Panc1 (cell line): ENCODE measurements at regions not wholly inside any gene's neighbourhood (a gene's known extent, or its start where the extent isn't known, plus 50 kb on each side); places are given as distances from the start of the nearest gene placed in this dataset.
"Not testable (repeated sequence)": the region's sequence is repeated elsewhere in the genome, so short reads cannot be mapped to it uniquely, and the experiment has no call there.

ENCODE experiments used
- ATAC-seq: fragments of 200-7000 bp; cut with Tn5 transposase; 2 replicates; pipeline ENCODE4 v1.9.1; 2020; ENCODE audit warnings: mild to moderate bottlenecking, moderate library complexity
- BruUV-seq: library from RNA; stranded (reverse); fragments of 400-500 nt; replicated peaks from 2 replicates; lab custom pipeline; 2021; lab: Mats Ljungman, UMichigan
- CTCF ChIA-PET: fragments of 300-600 bp; sonication (Branson Sonifier 250); formaldehyde crosslinking; loops from one replicate; lab custom pipeline; 2022; ENCODE audit warnings: antibody characterized with exemption; lab: Charles Lee
- POLR2A ChIA-PET: fragments of 300-600 bp; sonication (Branson Sonifier 250); formaldehyde crosslinking; loops from one replicate; lab custom pipeline; 2022; ENCODE audit warnings: antibody characterized with exemption; lab: Charles Lee
- DNase-seq: peaks from one replicate; pipeline ENCODE4 v3.0.0-alpha.2; 2010; ENCODE audit warnings: low read depth, low spot score
- H3K27ac ChIP-seq: 2 replicates; pipeline ENCODE4 v1.5.1; 2011; ENCODE audit warnings: mild to moderate bottlenecking, low read length, inconsistent platforms
- H3K27me3 ChIP-seq: fragments of 200-500 bp; sonication (Bioruptor generic); 2 replicates; pipeline ENCODE4 v1.6.0; 2014; ENCODE audit warnings: low read length, inconsistent platforms; ENCODE audit not compliant: control insufficient read depth, insufficient read depth
- H3K36me3 ChIP-seq: fragments of 200-500 bp; sonication (Bioruptor generic); 2 replicates; pipeline ENCODE4 v1.5.1; 2014; ENCODE audit warnings: inconsistent platforms, mild to moderate bottlenecking, low read length, moderate library complexity; ENCODE audit not compliant: control insufficient read depth, insufficient read depth
- H3K4me1 ChIP-seq: 2 replicates; pipeline ENCODE4 v1.5.1; 2011; ENCODE audit warnings: inconsistent platforms, mild to moderate bottlenecking, low read length, moderate library complexity; ENCODE audit not compliant: control insufficient read depth, insufficient read depth
- H3K4me3 ChIP-seq, 2 experiments: 2 replicates each; pipeline ENCODE4 v1.5.1; 2011 to 2012; ENCODE audit warnings: low read depth in 2 of 2, low read length in 2 of 2, mild to moderate bottlenecking in 2 of 2, inconsistent platforms in 1 of 2, moderate library complexity in 1 of 2
- H3K9me3 ChIP-seq: fragments of 200-500 bp; sonication (Bioruptor generic); 2 replicates; pipeline ENCODE4 v1.5.1; 2014; ENCODE audit warnings: low read depth, mild to moderate bottlenecking, inconsistent platforms, low read length, moderate library complexity; ENCODE audit not compliant: control insufficient read depth, insufficient read depth
- CTCF ChIP-seq: fragments of 450-650 bp; IDR thresholded peaks from 2 replicates; pipeline ENCODE4 v1.5.1; 2017; ENCODE audit warnings: mild to moderate bottlenecking
- POLR2AphosphoS5 ChIP-seq: IDR thresholded peaks from 2 replicates; pipeline ENCODE4 v1.6.1; 2012; ENCODE audit warnings: mild to moderate bottlenecking, low read depth, low read length, moderate library complexity
- SIN3A ChIP-seq: IDR thresholded peaks from 2 replicates; pipeline ENCODE4 v1.6.1; 2012; ENCODE audit warnings: low read depth, mild to moderate bottlenecking, low read length, moderate library complexity, borderline replicate concordance; ENCODE audit not compliant: insufficient read depth
- TCF7L2 ChIP-seq: IDR thresholded peaks from 2 replicates; pipeline ENCODE4 v1.6.1; 2011; ENCODE audit warnings: mild to moderate bottlenecking, low read depth, low read length, inconsistent platforms
- in situ Hi-C: cut with HindIII; loops from 2 replicates; pipeline ENCODE4 v1.10.0; 2016; ENCODE audit warnings: low sequenced_read_pairs, low pct_unique_long_range_greater_than_20kb
- intact Hi-C: fragments of 100-400 bp; cut with micrococcal nuclease; formaldehyde crosslinking; loops from one replicate; pipeline ENCODE4 v1.10.0; 2022; ENCODE audit not compliant: unreplicated experiment
- TF ChIP-seq, protein P1 (sequence below), 2 experiments: IDR thresholded peaks; 2 replicates each; pipeline ENCODE4 v1.6.1; 2011 to 2012; ENCODE audit warnings: low read depth in 2 of 2, control low read depth in 1 of 2, low read length in 1 of 2, mild to moderate bottlenecking in 1 of 2, moderate library complexity in 1 of 2; ENCODE audit not compliant: insufficient read depth in 1 of 2

- H3K36me3 ChIP-seq, H3K4me3 ChIP-seq, H3K27ac ChIP-seq, DNase-seq, H3K27me3 ChIP-seq, in situ Hi-C loops, intact Hi-C loops, H3K4me1 ChIP-seq, BruUV-seq, H3K9me3 ChIP-seq, ATAC-seq, CTCF ChIA-PET: not testable (repeated sequence)
- POLR2A ChIA-PET = interaction anchor here (0.7 kb wide), 1 partner anchor 87 kb away, joined by 3 read pairs; no protein-coding TSS in a partner anchor
These were observed 63.4 kb upstream of the VGLL4 start for GRCh38 chr3:11707084-11707483.

- Histone ChIP-seq H3K4me1 (no peaks in the 10 kb centered on the region), H3K27ac (no peak overlapping the region), H3K27me3 (no peaks in the 10 kb centered on the region), H3K4me3 (no peak overlapping the region), H3K36me3 (no peaks in the 10 kb centered on the region), H3K9me3 (no peaks in the 10 kb centered on the region; the same call in 1 of the 2 replicates)
- TF ChIP-seq, protein P1, sequence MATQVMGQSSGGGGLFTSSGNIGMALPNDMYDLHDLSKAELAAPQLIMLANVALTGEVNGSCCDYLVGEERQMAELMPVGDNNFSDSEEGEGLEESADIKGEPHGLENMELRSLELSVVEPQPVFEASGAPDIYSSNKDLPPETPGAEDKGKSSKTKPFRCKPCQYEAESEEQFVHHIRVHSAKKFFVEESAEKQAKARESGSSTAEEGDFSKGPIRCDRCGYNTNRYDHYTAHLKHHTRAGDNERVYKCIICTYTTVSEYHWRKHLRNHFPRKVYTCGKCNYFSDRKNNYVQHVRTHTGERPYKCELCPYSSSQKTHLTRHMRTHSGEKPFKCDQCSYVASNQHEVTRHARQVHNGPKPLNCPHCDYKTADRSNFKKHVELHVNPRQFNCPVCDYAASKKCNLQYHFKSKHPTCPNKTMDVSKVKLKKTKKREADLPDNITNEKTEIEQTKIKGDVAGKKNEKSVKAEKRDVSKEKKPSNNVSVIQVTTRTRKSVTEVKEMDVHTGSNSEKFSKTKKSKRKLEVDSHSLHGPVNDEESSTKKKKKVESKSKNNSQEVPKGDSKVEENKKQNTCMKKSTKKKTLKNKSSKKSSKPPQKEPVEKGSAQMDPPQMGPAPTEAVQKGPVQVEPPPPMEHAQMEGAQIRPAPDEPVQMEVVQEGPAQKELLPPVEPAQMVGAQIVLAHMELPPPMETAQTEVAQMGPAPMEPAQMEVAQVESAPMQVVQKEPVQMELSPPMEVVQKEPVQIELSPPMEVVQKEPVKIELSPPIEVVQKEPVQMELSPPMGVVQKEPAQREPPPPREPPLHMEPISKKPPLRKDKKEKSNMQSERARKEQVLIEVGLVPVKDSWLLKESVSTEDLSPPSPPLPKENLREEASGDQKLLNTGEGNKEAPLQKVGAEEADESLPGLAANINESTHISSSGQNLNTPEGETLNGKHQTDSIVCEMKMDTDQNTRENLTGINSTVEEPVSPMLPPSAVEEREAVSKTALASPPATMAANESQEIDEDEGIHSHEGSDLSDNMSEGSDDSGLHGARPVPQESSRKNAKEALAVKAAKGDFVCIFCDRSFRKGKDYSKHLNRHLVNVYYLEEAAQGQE (IDR thresholded peaks at IDR 0.05; ENCODE audit: insufficient read depth in 1 of 2, low read depth in 2 of 2, low read length in 1 of 2) = no peak
- TF ChIP-seq SIN3A = no peak
- no peak for TF ChIP-seq TCF7L2
- no peak for TF ChIP-seq CTCF
- TF ChIP-seq POLR2AphosphoS5 = no peak
- CTCF ChIA-PET = no interaction called here
- DNase-seq (no peak), ATAC-seq (no peak)
- in situ Hi-C loops = no loop called here
- POLR2A ChIA-PET = interaction anchor here (0.5 to 0.7 kb wide), 2 partner anchors 78 to 87 kb away, joined by 3 to 10 read pairs; no protein-coding TSS in a partner anchor
- no TSS peak for BruUV-seq
- intact Hi-C loops = no loop called here
These were observed 62.9 kb upstream of the VGLL4 start for GRCh38 chr3:11706604-11707003.

- Histone ChIP-seq H3K4me3 (no peak overlapping the region), H3K36me3 (no peaks in the 10 kb centered on the region), H3K27me3 (no peaks in the 10 kb centered on the region), H3K27ac (no peak overlapping the region), H3K4me1 (no peaks in the 10 kb centered on the region), H3K9me3 (no peaks in the 10 kb centered on the region; the same call in 1 of the 2 replicates)
- in situ Hi-C loops = no loop called here
- CTCF ChIA-PET = no interaction called here
- TF ChIP-seq POLR2AphosphoS5 (no peak), CTCF (no peak), TCF7L2 (no peak), SIN3A (no peak)
- TF ChIP-seq, protein P1 (IDR thresholded peaks at IDR 0.05; ENCODE audit: insufficient read depth in 1 of 2, low read depth in 2 of 2, low read length in 1 of 2) = no peak
- POLR2A ChIA-PET = no interaction called here
- no TSS peak for BruUV-seq
- DNase-seq = no peak
- ATAC-seq = no peak
- intact Hi-C loops = no loop called here
These were observed 61.3 kb upstream of the VGLL4 start for GRCh38 chr3:11705049-11705448.
